ENCODE measurements at regions not wholly inside any gene's neighbourhood (a gene's known extent, or its start where the extent isn't known, plus 50 kb on each side); places are given as distances from the start of the nearest gene placed in this dataset.
A peak's percentile ranks its signal among the peaks of the same experiment; 100 is the strongest.
"Not testable (repeated sequence)": the region's sequence is repeated elsewhere in the genome, so short reads cannot be mapped to it uniquely, and the experiment has no call there.

GRCh38 chr2:216992056-216992675, 132.3 kb upstream of the TNP1 start:
- Histone ChIP-seq H3K27me3 (ENCODE audit: control insufficient read depth in 1 of 2, insufficient read depth in 2 of 2, low read length in 1 of 2) (no peaks in the 10 kb centered on the region), H3K36me3 (ENCODE audit: control insufficient read depth in 1 of 2, insufficient read depth in 2 of 2, low read length in 1 of 2) (no peaks in the 10 kb centered on the region), H3K9me3 (ENCODE audit: control insufficient read depth, low read length) (no peaks in the 10 kb centered on the region), H3K4me1 (ENCODE audit: control insufficient read depth in 1 of 2, insufficient read depth in 2 of 2, low read length in 2 of 2) (no peaks in the 10 kb centered on the region), H3K27ac (ENCODE audit: low read depth in 1 of 2, low read length in 2 of 2) (no peak overlapping the region), H3K4me3 (ENCODE audit: low read length in 2 of 2) (no peak overlapping the region)
- 83 to 96% methylated on average over 3 of the region's 3 CpGs for WGBS, 2 donors
- DNase-seq (no peak), ATAC-seq (ENCODE audit: low FRiP score) (no peak)
- intact Hi-C loops (cut with DNase I): no loop called here

GRCh38 chr2:216991563-216991962, 131.7 kb upstream of the TNP1 start:
- Histone ChIP-seq H3K36me3 (ENCODE audit: control insufficient read depth in 1 of 2, insufficient read depth in 2 of 2, low read length in 1 of 2) (no peaks in the 10 kb centered on the region), H3K27ac (ENCODE audit: low read depth in 1 of 2, low read length in 2 of 2) (no peak overlapping the region), H3K27me3 (ENCODE audit: control insufficient read depth in 1 of 2, insufficient read depth in 2 of 2, low read length in 1 of 2) (no peaks in the 10 kb centered on the region), H3K9me3 (ENCODE audit: control insufficient read depth, low read length) (no peaks in the 10 kb centered on the region), H3K4me1 (ENCODE audit: control insufficient read depth in 1 of 2, insufficient read depth in 2 of 2, low read length in 2 of 2) (no peaks in the 10 kb centered on the region), H3K4me3 (ENCODE audit: low read length in 2 of 2) (no peak overlapping the region)
- intact Hi-C loops (cut with DNase I): no loop called here
- WGBS, 2 donors: 33 to 46% methylated on average over 1 of the region's 1 CpG
- no peak for ATAC-seq (ENCODE audit: low FRiP score)
- DNase-seq: no peak

GRCh38 chr2:216989340-216990129, 129.7 kb upstream of the TNP1 start:
- DNase-seq: no peak

GRCh38 chr2:216987252-216987821, 127.5 kb upstream of the TNP1 start:
- intact Hi-C loops (cut with DNase I): no loop called here
- Histone ChIP-seq H3K36me3 (ENCODE audit: control insufficient read depth in 1 of 2, insufficient read depth in 2 of 2, low read length in 1 of 2) (no peaks in the 10 kb centered on the region), H3K27me3 (ENCODE audit: control insufficient read depth in 1 of 2, insufficient read depth in 2 of 2, low read length in 1 of 2) (no peaks in the 10 kb centered on the region), H3K4me1 (ENCODE audit: control insufficient read depth in 1 of 2, insufficient read depth in 2 of 2, low read length in 2 of 2) (no peaks in the 10 kb centered on the region), H3K9me3 (ENCODE audit: control insufficient read depth, low read length) (no peaks in the 10 kb centered on the region), H3K4me3 (ENCODE audit: low read length in 2 of 2) (no peak overlapping the region), H3K27ac (ENCODE audit: low read depth in 1 of 2, low read length in 2 of 2) (no peak overlapping the region)
- 86 to 94% methylated on average over 6 of the region's 6 CpGs for WGBS, 2 donors
- ATAC-seq (ENCODE audit: low FRiP score) (peak; percentile 76), DNase-seq (no peak)

More at GRCh38 chr2:216989340-216990129, 129.7 kb upstream of the TNP1 start:
- no peaks in the 10 kb centered on the region for H3K27me3 ChIP-seq (ENCODE audit: control insufficient read depth in 1 of 2, insufficient read depth in 2 of 2, low read length in 1 of 2)
- H3K4me1 ChIP-seq (ENCODE audit: control insufficient read depth in 1 of 2, insufficient read depth in 2 of 2, low read length in 2 of 2): no peaks in the 10 kb centered on the region
- no peak overlapping the region for H3K27ac ChIP-seq (ENCODE audit: low read depth in 1 of 2, low read length in 2 of 2)
- WGBS, 2 donors: 90 to 92% methylated on average over 5 of the region's 5 CpGs
- ATAC-seq (ENCODE audit: low FRiP score): no peak
- no peaks in the 10 kb centered on the region for H3K9me3 ChIP-seq (ENCODE audit: control insufficient read depth, low read length)
- intact Hi-C loops (cut with DNase I): no loop called here
- no peak overlapping the region for H3K4me3 ChIP-seq (ENCODE audit: low read length in 2 of 2)
- no peaks in the 10 kb centered on the region for H3K36me3 ChIP-seq (ENCODE audit: control insufficient read depth in 1 of 2, insufficient read depth in 2 of 2, low read length in 1 of 2)

GRCh38 chr2:216985658-216986141, 125.8 kb upstream of the TNP1 start:
- Histone ChIP-seq H3K9me3 (ENCODE audit: control insufficient read depth, low read length) (no peaks in the 10 kb centered on the region), H3K4me3 (ENCODE audit: low read length in 2 of 2) (no peak overlapping the region), H3K36me3 (ENCODE audit: control insufficient read depth in 1 of 2, insufficient read depth in 2 of 2, low read length in 1 of 2) (no peaks in the 10 kb centered on the region), H3K4me1 (ENCODE audit: control insufficient read depth in 1 of 2, insufficient read depth in 2 of 2, low read length in 2 of 2) (no peaks in the 10 kb centered on the region), H3K27me3 (ENCODE audit: control insufficient read depth in 1 of 2, insufficient read depth in 2 of 2, low read length in 1 of 2) (no peaks in the 10 kb centered on the region), H3K27ac (ENCODE audit: low read depth in 1 of 2, low read length in 2 of 2) (no peak overlapping the region)
- 93 to 94% methylated on average over 13 of the region's 13 CpGs for WGBS, 2 donors
- DNase-seq: no peak
- ATAC-seq (ENCODE audit: low FRiP score): peak; percentile 26
- intact Hi-C loops (cut with DNase I): no loop called here

GRCh38 chr2:216984937-216985336, 125.1 kb upstream of the TNP1 start:
- WGBS, 2 donors: 26 to 44% methylated on average over 2 of the region's 2 CpGs
- intact Hi-C loops (cut with DNase I): no loop called here
- Histone ChIP-seq H3K27me3 (ENCODE audit: control insufficient read depth in 1 of 2, insufficient read depth in 2 of 2, low read length in 1 of 2) (no peaks in the 10 kb centered on the region), H3K27ac (ENCODE audit: low read depth in 1 of 2, low read length in 2 of 2) (no peak overlapping the region), H3K4me3 (ENCODE audit: low read length in 2 of 2) (no peak overlapping the region), H3K4me1 (ENCODE audit: control insufficient read depth in 1 of 2, insufficient read depth in 2 of 2, low read length in 2 of 2) (no peaks in the 10 kb centered on the region), H3K9me3 (ENCODE audit: control insufficient read depth, low read length) (no peaks in the 10 kb centered on the region), H3K36me3 (ENCODE audit: control insufficient read depth in 1 of 2, insufficient read depth in 2 of 2, low read length in 1 of 2) (no peaks in the 10 kb centered on the region)
- ATAC-seq (ENCODE audit: low FRiP score) (peak; percentile 49), DNase-seq (no peak)

- H3K27ac ChIP-seq (ENCODE audit: low read depth in 1 of 2, low read length in 2 of 2); DNase-seq; H3K27me3 ChIP-seq (ENCODE audit: control insufficient read depth in 1 of 2, insufficient read depth in 2 of 2, low read length in 1 of 2); H3K4me1 ChIP-seq (ENCODE audit: control insufficient read depth in 1 of 2, insufficient read depth in 2 of 2, low read length in 2 of 2); intact Hi-C loops (cut with DNase I); H3K36me3 ChIP-seq (ENCODE audit: control insufficient read depth in 1 of 2, insufficient read depth in 2 of 2, low read length in 1 of 2); H3K4me3 ChIP-seq (ENCODE audit: low read length in 2 of 2); ATAC-seq (ENCODE audit: low FRiP score); H3K9me3 ChIP-seq (ENCODE audit: control insufficient read depth, low read length): not testable (repeated sequence)
- WGBS, 2 donors: 85 to 87% methylated on average over 7 of the region's 7 CpGs
These were observed 122.1 kb upstream of the TNP1 start for GRCh38 chr2:216981951-216982350.

GRCh38 chr2:216980510-216980909, 120.6 kb upstream of the TNP1 start:
- WGBS, 2 donors: 97 to 100% methylated on average over 1 of the region's 1 CpG
- H3K4me1 ChIP-seq (ENCODE audit: control insufficient read depth in 1 of 2, insufficient read depth in 2 of 2, low read length in 2 of 2); ATAC-seq (ENCODE audit: low FRiP score); H3K27me3 ChIP-seq (ENCODE audit: control insufficient read depth in 1 of 2, insufficient read depth in 2 of 2, low read length in 1 of 2); intact Hi-C loops (cut with DNase I); H3K36me3 ChIP-seq (ENCODE audit: control insufficient read depth in 1 of 2, insufficient read depth in 2 of 2, low read length in 1 of 2); H3K27ac ChIP-seq (ENCODE audit: low read depth in 1 of 2, low read length in 2 of 2); H3K4me3 ChIP-seq (ENCODE audit: low read length in 2 of 2); DNase-seq; H3K9me3 ChIP-seq (ENCODE audit: control insufficient read depth, low read length): not testable (repeated sequence)

All from aorta (tissue), 5 donors.